CD4-positive, alpha-beta T cell treated with Interleukin-4 for 4 hours (primary cell): ENCODE measurements at regions not wholly inside any gene's neighbourhood (a gene's known extent, or its start where the extent isn't known, plus 50 kb on each side); places are given as distances from the start of the nearest gene placed in this dataset.

ENCODE experiments used
- DNase-seq: peaks from one replicate; pipeline ENCODE4 v3.0.0-alpha.2; 2020

- DNase-seq = no peak
Observed at GRCh38 chr5:89246864-89247263, 363.9 kb upstream of the MEF2C start.

- DNase-seq = no peak
Observed at GRCh38 chr5:89246252-89246651, 363.3 kb upstream of the MEF2C start.

- DNase-seq = no peak
Observed at GRCh38 chr5:89243611-89244010, 360.6 kb upstream of the MEF2C start.

GRCh38 chr5:89241186-89241585 is 358.2 kb upstream of the MEF2C start:
- DNase-seq = no peak

- DNase-seq = no peak
Observed at GRCh38 chr5:89236900-89237299, 353.9 kb upstream of the MEF2C start.

GRCh38 chr5:89233462-89233861 is 350.5 kb upstream of the MEF2C start:
- DNase-seq = no peak

- DNase-seq = no peak
Observed at GRCh38 chr5:89232139-89232603, 349.2 kb upstream of the MEF2C start.

- no peak for DNase-seq
Observed at GRCh38 chr5:89230178-89230577, 347.2 kb upstream of the MEF2C start.

- no peak for DNase-seq
Observed at GRCh38 chr5:89229331-89230070, 346.5 kb upstream of the MEF2C start.

GRCh38 chr5:89228355-89228754 is 345.4 kb upstream of the MEF2C start:
- no peak for DNase-seq

- no peak for DNase-seq
Observed at GRCh38 chr5:89218364-89218763, 335.4 kb upstream of the MEF2C start.

GRCh38 chr5:89216606-89217005 is 333.6 kb upstream of the MEF2C start:
- no peak for DNase-seq

GRCh38 chr5:89213573-89213972 is 330.6 kb upstream of the MEF2C start:
- no peak for DNase-seq

- DNase-seq = no peak
Observed at GRCh38 chr5:89211836-89212235, 328.9 kb upstream of the MEF2C start.

- DNase-seq = no peak
Observed at GRCh38 chr5:89208811-89209210, 325.8 kb upstream of the MEF2C start.

- DNase-seq = no peak
Observed at GRCh38 chr5:89208392-89208791, 325.4 kb upstream of the MEF2C start.

GRCh38 chr5:89204756-89205155 is 321.8 kb upstream of the MEF2C start:
- no peak for DNase-seq

- DNase-seq = no peak
Observed at GRCh38 chr5:89203611-89204010, 320.6 kb upstream of the MEF2C start.

- DNase-seq = no peak
Observed at GRCh38 chr5:89200899-89201298, 317.9 kb upstream of the MEF2C start.

- DNase-seq = no peak
Observed at GRCh38 chr5:89199306-89199705, 316.3 kb upstream of the MEF2C start.

GRCh38 chr5:89191374-89191773 is 308.4 kb upstream of the MEF2C start:
- DNase-seq = no peak

GRCh38 chr5:89190515-89191265 is 307.7 kb upstream of the MEF2C start:
- no peak for DNase-seq

GRCh38 chr5:89187883-89188465 is 305.0 kb upstream of the MEF2C start:
- no peak for DNase-seq

GRCh38 chr5:89187268-89187667 is 304.3 kb upstream of the MEF2C start:
- no peak for DNase-seq
